HepG2 (cell line): ENCODE measurements at regions not wholly inside any gene's neighbourhood (a gene's known extent, or its start where the extent isn't known, plus 50 kb on each side); places are given as distances from the start of the nearest gene placed in this dataset.

Experiments used
- ATAC-seq: fragments of 200-7000 bp; cut with Tn5 transposase; 3 replicates; pipeline ENCODE4 v1.9.1; 2020; ENCODE audit warnings: mild to moderate bottlenecking, moderate library complexity
- BruUV-seq: library from RNA; stranded (reverse); fragments of 400-500 nt; replicated peaks from 2 replicates; lab custom pipeline; 2021; lab: Mats Ljungman, UMichigan
- CTCF ChIA-PET: fragments of 300-600 bp; formaldehyde crosslinking; extraction: SDS; loops from one replicate; lab custom pipeline; 2021; ENCODE audit warnings: low total read pairs, inconsistent platforms, low intra/inter-chr PET ratio; lab: Yijun Ruan, JAX
- POLR2A ChIA-PET: fragments of 350-600 bp; sonication (Branson Sonifier 250); formaldehyde crosslinking; loops from one replicate; lab custom pipeline; 2020; ENCODE audit warnings: antibody characterized with exemption, inconsistent platforms; lab: Yijun Ruan, JAX
- DNase-seq: peaks from one replicate; pipeline ENCODE4 v3.0.0-alpha.2; 2015; ENCODE audit warnings: low spot score
- FAIRE-seq: peaks from 3 replicates; lab custom pipeline; 2011; peaks lifted over from hg19 to GRCh38; lab: Jason Lieb, UNC
- H2AFZ ChIP-seq: one replicate; pipeline ENCODE4 v1.6.1; 2011; ENCODE audit warnings: low read length, inconsistent platforms
- H3K27ac ChIP-seq: fragments of 300-600 bp; 3 replicates; pipeline ENCODE4 v1.8.0; 2011; ENCODE audit warnings: mixed run types, mild to moderate bottlenecking, mixed read lengths, low read length, inconsistent platforms; ENCODE audit not compliant: insufficient read depth; ENCODE audit errors: extremely low read length
- H3K27me3 ChIP-seq, 2 experiments: fragments of 200-600 bp in 1 of 2; 2 replicates in 1 of 2; 3 replicates in 1 of 2; pipeline versions ENCODE4 v1.6.0 to v1.8.0; 2011; ENCODE audit warnings: low read length in 2 of 2, mild to moderate bottlenecking in 2 of 2, moderate library complexity in 2 of 2, inconsistent platforms in 1 of 2; ENCODE audit not compliant: insufficient read depth in 2 of 2, control insufficient read depth in 1 of 2
- H3K36me3 ChIP-seq, 2 experiments: fragments of 200-600 bp in 1 of 2; replicated peaks in 1 of 2; 2 replicates in 1 of 2; 3 replicates in 1 of 2; pipeline versions ENCODE4 v1.5.1 to v1.8.0; 2011; ENCODE audit warnings: low read length in 2 of 2, inconsistent platforms in 1 of 2; ENCODE audit not compliant: insufficient read depth in 2 of 2, control insufficient read depth in 1 of 2
- H3K4me1 ChIP-seq: 2 replicates; pipeline ENCODE4 v1.5.1; 2012; ENCODE audit warnings: low read length, inconsistent platforms; ENCODE audit not compliant: insufficient read depth
- H3K4me2 ChIP-seq: 2 replicates; pipeline ENCODE4 v1.6.0; 2011; ENCODE audit warnings: low read depth, low read length, inconsistent platforms
- H3K4me3 ChIP-seq, 3 experiments: fragments of 200-600 bp in 1 of 3; sonication (generic), shearing (Covaris generic) in 1 of 3; replicated peaks in 1 of 3; 2 replicates each; pipeline ENCODE4 v1.5.1; 2011 to 2016; ENCODE audit warnings: low read length in 3 of 3, inconsistent platforms in 2 of 3, low read depth in 2 of 3, mild to moderate bottlenecking in 2 of 3, control low read depth in 1 of 3, mixed read lengths in 1 of 3; ENCODE audit not compliant: insufficient read depth in 1 of 3
- H3K79me2 ChIP-seq: one replicate; pipeline ENCODE4 v1.6.1; 2011; ENCODE audit warnings: low read length, inconsistent platforms; ENCODE audit not compliant: insufficient read depth
- H3K9ac ChIP-seq: 2 replicates; pipeline ENCODE4 v1.6.0; 2011; ENCODE audit warnings: mild to moderate bottlenecking, low read depth, low read length, inconsistent platforms; ENCODE audit not compliant: insufficient read depth
- H3K9me3 ChIP-seq: 2 replicates; pipeline ENCODE4 v1.5.1; 2012; ENCODE audit warnings: mild to moderate bottlenecking, low read length
- H4K20me1 ChIP-seq: 2 replicates; pipeline ENCODE4 v1.6.0; 2011; ENCODE audit warnings: inconsistent platforms, mild to moderate bottlenecking, low read length, moderate library complexity; ENCODE audit not compliant: insufficient read depth
- ATF3 ChIP-seq: sonication (generic); formaldehyde crosslinking; IDR thresholded peaks from 2 replicates; pipeline ENCODE4 v1.4.0; 2020; ENCODE audit warnings: missing genetic modification reagents
- CEBPB ChIP-seq: IDR thresholded peaks from 2 replicates; pipeline ENCODE4 v1.6.1; 2011; ENCODE audit warnings: low read depth, low read length, improper control_type of control experiment, borderline replicate concordance
- CREB1 ChIP-seq, 2 experiments: fragments of 450-650 bp in 1 of 2; IDR thresholded peaks; 2 replicates each; pipeline ENCODE4 v1.6.1; 2016 to 2017; ENCODE audit warnings: control low read depth in 1 of 2, mild to moderate bottlenecking in 1 of 2, missing compliant biosample characterization in 1 of 2, missing genetic modification characterization in 1 of 2
- E2F5 ChIP-seq: sonication (generic); formaldehyde crosslinking; conservative IDR thresholded peaks from 2 replicates; pipeline ENCODE4 v1.4.0; 2020; ENCODE audit warnings: missing genetic modification reagents
- EP300 ChIP-seq, 3 experiments: sonication (generic) in 1 of 3; formaldehyde crosslinking in 1 of 3; IDR thresholded peaks; 2 replicates each; pipeline versions ENCODE4 v1.5.1 to v1.6.1; 2011 to 2020; ENCODE audit warnings: low read depth in 2 of 3, low read length in 2 of 3, borderline replicate concordance in 1 of 3, improper control_type of control experiment in 1 of 3, mild to moderate bottlenecking in 1 of 3, missing genetic modification reagents in 1 of 3, moderate library complexity in 1 of 3
- FOXA1 ChIP-seq, 2 experiments: fragments of 450-650 bp in 1 of 2; sonication (generic) in 1 of 2; formaldehyde crosslinking in 1 of 2; IDR thresholded peaks; 2 replicates each; pipeline versions ENCODE4 v1.4.0 to v1.6.1; 2016 to 2020; ENCODE audit warnings: missing genetic modification reagents in 1 of 2
- TBL1XR1 ChIP-seq: fragments of 150-350 bp; IDR thresholded peaks from 2 replicates; pipeline ENCODE4 v1.6.1; 2014; ENCODE audit warnings: borderline replicate concordance, low read length; ENCODE audit not compliant: partially characterized antibody
- ZNF12 ChIP-seq: sonication (generic); formaldehyde crosslinking; IDR thresholded peaks from 2 replicates; pipeline ENCODE4 v1.5.0; 2020; ENCODE audit warnings: missing genetic modification reagents
- ZNF550 ChIP-seq: sonication (generic); formaldehyde crosslinking; IDR thresholded peaks from 2 replicates; pipeline ENCODE4 v1.4.0; 2020; ENCODE audit warnings: mild to moderate bottlenecking, missing genetic modification reagents, borderline replicate concordance
- ZSCAN31 ChIP-seq: sonication (generic); formaldehyde crosslinking; IDR thresholded peaks from 2 replicates; pipeline ENCODE4 v1.5.0; 2020; ENCODE audit warnings: low read depth, mild to moderate bottlenecking, missing genetic modification reagents
- WGBS: methylation state at CpG from one replicate; pipeline ENCODE4 v1.1.6; 2017; ENCODE audit warnings: low lambda C conversion rate; 5-methylcytosine and 5-hydroxymethylcytosine counted together
- in situ Hi-C: cut with HindIII; loops from 2 replicates; pipeline ENCODE4 v1.10.0; 2017; ENCODE audit warnings: low pct_unique_long_range_greater_than_20kb; ENCODE audit not compliant: extremely low pct_ligation_motif_present
- intact Hi-C: fragments of 100-400 bp; cut with micrococcal nuclease; formaldehyde crosslinking; loops from one replicate; pipeline ENCODE4 v1.10.0; 2022; ENCODE audit not compliant: unreplicated experiment

GRCh38 chr2:224183086-224183485 is 144.0 kb upstream of the SERPINE2 start:
- Histone ChIP-seq H3K4me2 (peak overlapping the region; percentile 14; the same call in 1 of the 2 replicates), H3K27me3 (peaks cover 0 to 5% of the 10 kb centered on the region in 2 experiments; a peak in 2 of 5 replicates), H3K4me1 (peaks cover 26% of the 10 kb centered on the region), H3K36me3 (no peaks in the 10 kb centered on the region), H3K27ac (no peak overlapping the region), H3K79me2 (no peaks in the 10 kb centered on the region), H4K20me1 (no peaks in the 10 kb centered on the region), H3K4me3 (no peak overlapping the region), H3K9me3 (peaks cover 7% of the 10 kb centered on the region; the same call in 1 of the 2 replicates), H2AFZ (no peak overlapping the region), H3K9ac (no peak overlapping the region)
- 0% methylated on average over 3 of the region's 3 CpGs for WGBS
- in situ Hi-C loops (no loop called here), intact Hi-C loops (no loop called here)
- no peak for DNase-seq
- no peak for FAIRE-seq
- no peak for ATAC-seq
- ChIA-PET CTCF (no interaction called here), POLR2A (no interaction called here)
- TF ChIP-seq CEBPB, result 0 out of 2 replicates have a peak, but pooled peaks have one; percentile 7
- no peak for TF ChIP-seq ATF3 (CRISPR knock-in tag)
- TF ChIP-seq, all 625 proteins: peak for 1
- BruUV-seq, result no TSS peak

GRCh38 chr2:224182498-224182897 is 143.4 kb upstream of the SERPINE2 start:
- DNase-seq, result no peak
- no peak overlapping the region for H3K4me3 ChIP-seq
- peak overlapping the region; percentile 14 for H3K4me2 ChIP-seq
- ChIA-PET POLR2A (no interaction called here), CTCF (no interaction called here)
- no peak; the same call in 2 of the 3 replicates for ATAC-seq
- peaks cover 26% of the 10 kb centered on the region for H3K4me1 ChIP-seq
- H4K20me1 ChIP-seq, result no peaks in the 10 kb centered on the region
- no peak overlapping the region for H2AFZ ChIP-seq
- H3K79me2 ChIP-seq, result no peaks in the 10 kb centered on the region
- peaks cover 4% of the 10 kb centered on the region; the same call in 1 of the 2 replicates for H3K9me3 ChIP-seq
- no peaks in the 10 kb centered on the region for H3K36me3 ChIP-seq
- H3K27me3 ChIP-seq, result peaks cover 0 to 5% of the 10 kb centered on the region in 2 experiments; a peak in 2 of 5 replicates
- no peak overlapping the region for H3K27ac ChIP-seq
- intact Hi-C loops (no loop called here), in situ Hi-C loops (no loop called here)
- H3K9ac ChIP-seq, result no peak overlapping the region
- WGBS, result 12% methylated on average over 3 of the region's 3 CpGs
- FAIRE-seq, result no peak
- no TSS peak for BruUV-seq
- no peak for TF ChIP-seq E2F5 (CRISPR knock-in tag)
- TF ChIP-seq TBL1XR1, result no peak
- no peak for TF ChIP-seq ZSCAN31 (CRISPR knock-in tag)
- TF ChIP-seq FOXA1 (IDR thresholded peaks at IDR 0.05), result no peak
- 0 out of 2 replicates have a peak, but pooled peaks have one; percentile 12 for TF ChIP-seq FOXA1 (CRISPR knock-in tag; IDR thresholded peaks at IDR 0.05)
- TF ChIP-seq CREB1 (IDR thresholded peaks at IDR 0.05), result no peak
- no peak for TF ChIP-seq CREB1 (CRISPR knock-in tag; IDR thresholded peaks at IDR 0.05)
- TF ChIP-seq EP300 (IDR thresholded peaks at IDR 0.05; ENCODE audit: low read depth in 2 of 2, low read length in 2 of 2), result peak in 1 of 2 experiments; percentile 14; a peak in 1 of 4 replicates
- TF ChIP-seq EP300 (CRISPR knock-in tag; IDR thresholded peaks at IDR 0.05; ENCODE audit: borderline replicate concordance), result no peak
- TF ChIP-seq ZNF12 (CRISPR knock-in tag), result no peak
- no peak for TF ChIP-seq ZNF550 (CRISPR knock-in tag)
